Right cardiac atrium (tissue), 5 donors: ENCODE measurements at regions not wholly inside any gene's neighbourhood (a gene's known extent, or its start where the extent isn't known, plus 50 kb on each side); places are given as distances from the start of the nearest gene placed in this dataset.
"Not testable (repeated sequence)": the region's sequence is repeated elsewhere in the genome, so short reads cannot be mapped to it uniquely, and the experiment has no call there.

Source experiments
- ATAC-seq, 2 donors: fragments of 200-7000 bp; cut with Tn5 transposase; one replicate each; pipeline versions ENCODE4 v1.8.0 to v1.9.1; 2020; ENCODE audit warnings: moderate library complexity in 2 of 2, mild to moderate bottlenecking in 1 of 2
- DNase-seq, 3 donors: peaks; one replicate each; pipeline ENCODE4 v3.0.0-alpha.2; 2020
- H3K27ac ChIP-seq: one replicate; pipeline ENCODE4 v1.5.1; 2013; ENCODE audit warnings: mild to moderate bottlenecking, low read length, control low read depth, moderate library complexity
- H3K27me3 ChIP-seq: one replicate; pipeline ENCODE4 v1.6.1; 2013; ENCODE audit not compliant: control insufficient read depth, insufficient read depth
- H3K4me1 ChIP-seq: one replicate; pipeline ENCODE4 v1.6.1; 2013; ENCODE audit warnings: low read length; ENCODE audit not compliant: control insufficient read depth, insufficient read depth
- H3K4me3 ChIP-seq: one replicate; pipeline ENCODE4 v1.5.1; 2013; ENCODE audit warnings: low read length, control low read depth
- H3K9me3 ChIP-seq: one replicate; pipeline ENCODE4 v1.6.1; 2013; ENCODE audit warnings: low read length; ENCODE audit not compliant: control insufficient read depth
- WGBS: extraction: QIAGEN DNeasy Blood & Tissue Kit; methylation state at CpG from one replicate; pipeline ENCODE4 v1.1.7; 2013; 5-methylcytosine and 5-hydroxymethylcytosine counted together
- intact Hi-C, 4 donors: fragments of 100-400 bp; cut with DNase I; formaldehyde crosslinking; loops; one replicate each; pipeline versions ENCODE4 v1.11.0 to v1.14.0; 2022 to 2023
- donor health status: healthy with polysubstance abuse.
- donor health status: DM: no; HTN: yes; CAD: no.
- donor health status: DM: no; HTN: no; CAD: no.
- donor health status: DM: no; HTN: yes; CAD: no; lungs with severe emphysema.
- donor health status: DM: yes; HTN: yes; CAD: no.

GRCh38 chr1:181910905-181911304 lies 150.6 kb downstream of the ZNF648 start:
- WGBS, result 67% methylated on average over 2 of the region's 2 CpGs
- ATAC-seq, result no peak
- DNase-seq, result no peak
- intact Hi-C loops, result no loop called here
- Histone ChIP-seq H3K27me3 (no peaks in the 10 kb centered on the region), H3K4me1 (no peaks in the 10 kb centered on the region), H3K4me3 (no peak overlapping the region), H3K27ac (no peak overlapping the region), H3K9me3 (no peaks in the 10 kb centered on the region)

GRCh38 chr1:181909010-181909409 lies 152.5 kb downstream of the ZNF648 start:
- DNase-seq (no peak), ATAC-seq (no peak)
- Histone ChIP-seq H3K4me1 (no peaks in the 10 kb centered on the region), H3K27me3 (no peaks in the 10 kb centered on the region), H3K4me3 (no peak overlapping the region), H3K9me3 (no peaks in the 10 kb centered on the region), H3K27ac (no peak overlapping the region)
- intact Hi-C loops, result no loop called here
- 62% methylated on average over 1 of the region's 1 CpG for WGBS

- 87% methylated on average over 6 of the region's 6 CpGs for WGBS
Measured at GRCh38 chr1:181906631-181907030, 154.9 kb downstream of the ZNF648 start.

GRCh38 chr1:181905944-181906597 lies 155.4 kb downstream of the ZNF648 start:
- intact Hi-C loops, result no loop called here

More at GRCh38 chr1:181906631-181907030, 154.9 kb downstream of the ZNF648 start:
- Histone ChIP-seq H3K4me1 (no peaks in the 10 kb centered on the region), H3K27ac (no peak overlapping the region), H3K4me3 (no peak overlapping the region), H3K27me3 (no peaks in the 10 kb centered on the region), H3K9me3 (no peaks in the 10 kb centered on the region)
- DNase-seq, result no peak
- intact Hi-C loops, result no loop called here
- ATAC-seq, result no peak

DNA sequence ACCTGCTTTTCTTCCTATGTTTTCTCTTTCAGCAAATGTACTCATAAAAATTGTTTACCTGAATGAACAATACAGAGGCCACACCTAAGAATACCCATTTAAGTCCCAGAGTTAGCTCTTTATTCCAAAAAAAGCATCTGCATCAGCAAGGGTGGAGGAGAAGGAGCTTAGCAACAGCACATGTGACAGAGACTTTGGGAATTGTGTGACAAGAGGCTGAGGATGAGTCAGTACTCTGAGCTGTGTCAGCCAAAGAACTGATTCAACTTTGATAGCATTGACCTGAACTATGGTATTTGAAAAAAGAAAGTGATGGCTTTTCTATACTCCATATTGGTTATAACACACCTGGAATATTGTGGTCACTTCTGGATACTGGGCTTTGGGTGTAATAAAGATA lies 162.7 kb downstream of the ZNF648 start:
- intact Hi-C loops, result no loop called here
- Histone ChIP-seq H3K4me3 (no peak overlapping the region), H3K9me3 (no peaks in the 10 kb centered on the region), H3K4me1 (no peaks in the 10 kb centered on the region), H3K27ac (no peak overlapping the region), H3K27me3 (no peaks in the 10 kb centered on the region)
- ATAC-seq (peak in 1 of 2 donors; percentile 39), DNase-seq (no peak)

More at GRCh38 chr1:181905944-181906597, 155.4 kb downstream of the ZNF648 start:
- H3K27me3 ChIP-seq, result no peaks in the 10 kb centered on the region
- no peak for ATAC-seq
- no peak for DNase-seq
- 87% methylated on average over 2 of the region's 2 CpGs for WGBS
- H3K4me3 ChIP-seq, result no peak overlapping the region
- H3K4me1 ChIP-seq, result no peaks in the 10 kb centered on the region
- H3K9me3 ChIP-seq, result no peaks in the 10 kb centered on the region
- H3K27ac ChIP-seq, result no peak overlapping the region

GRCh38 chr1:181896824-181897223 lies 164.7 kb downstream of the ZNF648 start:
- no peak overlapping the region for H3K4me3 ChIP-seq
- no peaks in the 10 kb centered on the region for H3K9me3 ChIP-seq
- no peaks in the 10 kb centered on the region for H3K4me1 ChIP-seq
- H3K27me3 ChIP-seq, result no peaks in the 10 kb centered on the region
- no peak for DNase-seq
- H3K27ac ChIP-seq, result no peak overlapping the region
- no peak for ATAC-seq
- intact Hi-C loops, result no loop called here
- 83% methylated on average over 2 of the region's 2 CpGs for WGBS

DNA sequence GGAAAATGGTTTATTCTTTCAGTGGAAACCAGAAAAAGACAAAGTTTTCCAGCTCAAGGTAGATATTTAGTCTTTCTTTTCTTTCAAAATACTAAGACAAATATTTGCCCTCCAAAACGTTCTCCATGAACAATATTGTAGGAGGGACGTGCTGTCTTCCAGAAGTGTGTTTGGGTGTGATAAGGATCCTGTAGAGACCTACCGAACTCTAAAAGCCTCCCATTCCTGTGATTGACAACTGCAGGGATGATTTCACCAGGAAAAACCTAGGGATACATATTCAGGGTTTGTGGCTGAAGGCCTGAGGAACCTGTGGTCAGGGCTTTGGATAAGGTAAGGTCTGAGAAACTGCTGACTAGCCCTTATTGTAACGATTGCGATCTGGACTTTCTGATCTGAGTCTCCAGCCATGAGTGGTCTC lies 167.1 kb downstream of the ZNF648 start:
- Histone ChIP-seq H3K9me3 (no peaks in the 10 kb centered on the region), H3K4me1 (no peaks in the 10 kb centered on the region), H3K27ac (no peak overlapping the region), H3K27me3 (no peaks in the 10 kb centered on the region), H3K4me3 (no peak overlapping the region)
- ATAC-seq (no peak), DNase-seq (no peak)
- intact Hi-C loops, result no loop called here
- WGBS, result 68% methylated on average over 5 of the region's 5 CpGs

GRCh38 chr1:181893937-181894336 lies 167.6 kb downstream of the ZNF648 start:
- no peak overlapping the region for H3K27ac ChIP-seq
- H3K9me3 ChIP-seq, result no peaks in the 10 kb centered on the region
- H3K4me1 ChIP-seq, result no peaks in the 10 kb centered on the region
- ATAC-seq (no peak), DNase-seq (no peak)
- WGBS, result 28% methylated on average over 1 of the region's 1 CpG
- intact Hi-C loops, result no loop called here
- no peaks in the 10 kb centered on the region for H3K27me3 ChIP-seq
- H3K4me3 ChIP-seq, result no peak overlapping the region

GRCh38 chr1:181893150-181893549 lies 168.4 kb downstream of the ZNF648 start:
- intact Hi-C loops, result not testable (repeated sequence)

GRCh38 chr1:181872562-181872961 lies 188.9 kb downstream of the ZNF648 start:
- intact Hi-C loops, result no loop called here
- Histone ChIP-seq H3K4me1 (no peaks in the 10 kb centered on the region), H3K4me3 (no peak overlapping the region), H3K27ac (no peak overlapping the region), H3K9me3 (peaks cover 3% of the 10 kb centered on the region), H3K27me3 (no peaks in the 10 kb centered on the region)
- 76% methylated on average over 3 of the region's 3 CpGs for WGBS
- ATAC-seq, result no peak
- DNase-seq, result no peak

More at GRCh38 chr1:181893150-181893549, 168.4 kb downstream of the ZNF648 start:
- not testable (repeated sequence) for H3K27me3 ChIP-seq, H3K4me1 ChIP-seq, ATAC-seq, H3K9me3 ChIP-seq, H3K4me3 ChIP-seq, H3K27ac ChIP-seq, DNase-seq

DNA sequence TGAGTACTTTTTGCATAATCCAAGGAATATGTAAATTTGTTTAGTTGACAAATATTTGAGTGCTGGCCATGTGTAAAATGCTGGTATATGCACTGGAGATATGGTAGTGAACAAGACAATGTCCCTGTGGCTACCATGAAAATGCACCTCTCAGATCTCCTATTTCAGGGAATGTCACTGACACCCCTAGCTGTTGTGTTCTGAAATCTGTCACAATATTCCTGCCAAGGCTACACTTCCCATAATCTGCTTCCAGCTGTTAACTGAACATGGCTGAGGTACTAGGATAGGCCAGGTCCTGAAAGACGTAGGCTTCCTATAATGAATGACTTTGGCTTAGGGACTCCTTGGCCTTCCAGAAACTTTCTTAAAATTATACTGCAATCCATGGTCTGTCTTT lies 197.8 kb downstream of the ZNF648 start:
- Histone ChIP-seq H3K27ac (no peak overlapping the region), H3K9me3 (no peaks in the 10 kb centered on the region), H3K27me3 (no peaks in the 10 kb centered on the region), H3K4me3 (no peak overlapping the region), H3K4me1 (no peaks in the 10 kb centered on the region)
- intact Hi-C loops, result no loop called here
- DNase-seq (no peak), ATAC-seq (no peak)
- 54% methylated on average over 1 of the region's 1 CpG for WGBS

DNA sequence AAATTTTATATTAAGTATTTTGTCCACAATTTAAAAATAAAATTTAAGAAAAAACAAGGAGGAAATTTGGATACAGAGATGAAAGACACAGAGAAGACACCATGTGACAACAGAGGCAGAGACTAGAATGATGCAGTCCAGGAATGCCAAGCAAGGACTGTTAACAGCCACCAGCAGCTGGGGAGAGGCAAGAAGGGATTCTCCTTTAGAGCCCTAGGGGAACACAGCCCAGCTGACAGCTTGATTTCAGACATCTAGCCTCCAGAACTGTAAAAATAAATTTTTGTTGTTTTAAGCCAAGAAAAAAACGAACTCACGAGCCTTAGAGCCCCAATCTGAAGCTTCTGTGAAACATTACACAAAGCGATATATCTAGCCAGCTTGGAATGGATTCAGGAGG lies 198.5 kb downstream of the ZNF648 start:
- DNase-seq, result no peak
- ATAC-seq, result no peak
- no peaks in the 10 kb centered on the region for H3K27me3 ChIP-seq
- H3K9me3 ChIP-seq, result no peaks in the 10 kb centered on the region
- intact Hi-C loops, result no loop called here
- WGBS, result 67% methylated on average over 3 of the region's 3 CpGs
- no peak overlapping the region for H3K4me3 ChIP-seq
- H3K4me1 ChIP-seq, result no peaks in the 10 kb centered on the region
- H3K27ac ChIP-seq, result no peak overlapping the region
